Prostate gland (tissue), 2 donors: ENCODE measurements at regions not wholly inside any gene's neighbourhood (a gene's known extent, or its start where the extent isn't known, plus 50 kb on each side); places are given as distances from the start of the nearest gene placed in this dataset.

Experiments used
- DNase-seq: peaks from one replicate; pipeline ENCODE4 v3.0.0-alpha.2; 2019; ENCODE audit warnings: low spot score
- H3K27ac ChIP-seq, 2 donors: fragments of 200-600 bp; sonication (generic); 2 replicates each; pipeline ENCODE4 v1.5.1; 2017 to 2019
- H3K27me3 ChIP-seq: fragments of 200-600 bp; sonication (generic); replicated peaks from 2 replicates; pipeline ENCODE4 v1.5.1; 2019; ENCODE audit not compliant: insufficient read depth
- H3K36me3 ChIP-seq, 2 donors: fragments of 200-600 bp; sonication (generic); 1 replicate in 1 of 2; 2 replicates in 1 of 2; pipeline versions ENCODE4 v1.5.1 to v1.8.1; 2017 to 2019
- H3K4me1 ChIP-seq: fragments of 200-600 bp; sonication (generic); replicated peaks from 2 replicates; pipeline ENCODE4 v1.5.1; 2019
- H3K4me3 ChIP-seq, 2 donors: fragments of 200-600 bp; sonication (generic); 2 replicates each; pipeline ENCODE4 v1.5.1; 2017 to 2019
- H3K9me3 ChIP-seq: fragments of 200-600 bp; sonication (generic); 2 replicates; pipeline ENCODE4 v1.5.1; 2017
- POLR2A ChIP-seq: fragments of 450-650 bp; IDR thresholded peaks from one replicate; pipeline ENCODE4 v1.6.1; 2016; ENCODE audit warnings: antibody characterized with exemption, mild to moderate bottlenecking
- POLR2AphosphoS5 ChIP-seq: sonication (generic); formaldehyde crosslinking; IDR thresholded peaks from one replicate; pipeline ENCODE4 v1.6.1; 2017; ENCODE audit warnings: antibody characterized with exemption
- WGBS: methylation state at CpG from one replicate; pipeline ENCODE4 v1.1.5; 2018; 5-methylcytosine and 5-hydroxymethylcytosine counted together
- intact Hi-C: fragments of 100-400 bp; cut with DNase I; formaldehyde crosslinking; loops from one replicate; pipeline ENCODE4 v1.14.2; 2022
- TF ChIP-seq, protein P1 (sequence below), 4 experiments: fragments of 200-600 bp in 2 of 4; fragments of 450-650 bp in 2 of 4; sonication (generic) in 2 of 4; IDR thresholded peaks; 1 replicate in 3 of 4; 2 replicates in 1 of 4; pipeline ENCODE4 v1.5.1; 2016 to 2019; ENCODE audit warnings: antibody characterized with exemption in 4 of 4, mild to moderate bottlenecking in 2 of 4, moderate library complexity in 2 of 4

GRCh38 chr16:85206472-85207356 lies 94.4 kb upstream of the CIBAR2 start:
- Histone ChIP-seq H3K36me3 (no peaks in the 10 kb centered on the region), H3K4me1 (peaks cover 4% of the 10 kb centered on the region), H3K9me3 (no peaks in the 10 kb centered on the region), H3K4me3 (no peak overlapping the region), H3K27ac (no peak overlapping the region), H3K27me3 (peaks cover 3% of the 10 kb centered on the region)
- 14% methylated on average over 29 of the region's 31 CpGs for WGBS
- peak; percentile 38 for DNase-seq
- intact Hi-C loops, result loop anchor here (5.0 kb wide), 1 partner anchor 69 kb away; no protein-coding TSS in a partner anchor
- peak; percentile 57 for TF ChIP-seq POLR2AphosphoS5
- TF ChIP-seq, protein P1, sequence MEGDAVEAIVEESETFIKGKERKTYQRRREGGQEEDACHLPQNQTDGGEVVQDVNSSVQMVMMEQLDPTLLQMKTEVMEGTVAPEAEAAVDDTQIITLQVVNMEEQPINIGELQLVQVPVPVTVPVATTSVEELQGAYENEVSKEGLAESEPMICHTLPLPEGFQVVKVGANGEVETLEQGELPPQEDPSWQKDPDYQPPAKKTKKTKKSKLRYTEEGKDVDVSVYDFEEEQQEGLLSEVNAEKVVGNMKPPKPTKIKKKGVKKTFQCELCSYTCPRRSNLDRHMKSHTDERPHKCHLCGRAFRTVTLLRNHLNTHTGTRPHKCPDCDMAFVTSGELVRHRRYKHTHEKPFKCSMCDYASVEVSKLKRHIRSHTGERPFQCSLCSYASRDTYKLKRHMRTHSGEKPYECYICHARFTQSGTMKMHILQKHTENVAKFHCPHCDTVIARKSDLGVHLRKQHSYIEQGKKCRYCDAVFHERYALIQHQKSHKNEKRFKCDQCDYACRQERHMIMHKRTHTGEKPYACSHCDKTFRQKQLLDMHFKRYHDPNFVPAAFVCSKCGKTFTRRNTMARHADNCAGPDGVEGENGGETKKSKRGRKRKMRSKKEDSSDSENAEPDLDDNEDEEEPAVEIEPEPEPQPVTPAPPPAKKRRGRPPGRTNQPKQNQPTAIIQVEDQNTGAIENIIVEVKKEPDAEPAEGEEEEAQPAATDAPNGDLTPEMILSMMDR (IDR thresholded peaks at IDR 0.05), result no peak

- no peaks in the 10 kb centered on the region for H3K36me3 ChIP-seq
- H3K27me3 ChIP-seq, result peaks cover 3% of the 10 kb centered on the region
- peaks cover 4% of the 10 kb centered on the region for H3K4me1 ChIP-seq
- H3K9me3 ChIP-seq, result no peaks in the 10 kb centered on the region
- H3K27ac ChIP-seq, result no peak overlapping the region
- intact Hi-C loops, result loop anchor here (5.0 kb wide), 1 partner anchor 70 kb away; no protein-coding TSS in a partner anchor
- WGBS, result 86% methylated on average over 19 of the region's 24 CpGs
- DNase-seq, result no peak
- TF ChIP-seq POLR2AphosphoS5 (no peak), POLR2A (no peak)
- TF ChIP-seq, protein P1 (IDR thresholded peaks at IDR 0.05), result no peak
- no peak overlapping the region for H3K4me3 ChIP-seq
Observed at GRCh38 chr16:85207357-85207921, 95.2 kb upstream of the CIBAR2 start.

- intact Hi-C loops, result loop anchor here (5.0 kb wide), 1 partner anchor 71 kb away; no protein-coding TSS in a partner anchor
- H3K4me1 ChIP-seq, result peaks cover 4% of the 10 kb centered on the region
Observed at GRCh38 chr16:85208181-85208580, 95.9 kb upstream of the CIBAR2 start.

DNA sequence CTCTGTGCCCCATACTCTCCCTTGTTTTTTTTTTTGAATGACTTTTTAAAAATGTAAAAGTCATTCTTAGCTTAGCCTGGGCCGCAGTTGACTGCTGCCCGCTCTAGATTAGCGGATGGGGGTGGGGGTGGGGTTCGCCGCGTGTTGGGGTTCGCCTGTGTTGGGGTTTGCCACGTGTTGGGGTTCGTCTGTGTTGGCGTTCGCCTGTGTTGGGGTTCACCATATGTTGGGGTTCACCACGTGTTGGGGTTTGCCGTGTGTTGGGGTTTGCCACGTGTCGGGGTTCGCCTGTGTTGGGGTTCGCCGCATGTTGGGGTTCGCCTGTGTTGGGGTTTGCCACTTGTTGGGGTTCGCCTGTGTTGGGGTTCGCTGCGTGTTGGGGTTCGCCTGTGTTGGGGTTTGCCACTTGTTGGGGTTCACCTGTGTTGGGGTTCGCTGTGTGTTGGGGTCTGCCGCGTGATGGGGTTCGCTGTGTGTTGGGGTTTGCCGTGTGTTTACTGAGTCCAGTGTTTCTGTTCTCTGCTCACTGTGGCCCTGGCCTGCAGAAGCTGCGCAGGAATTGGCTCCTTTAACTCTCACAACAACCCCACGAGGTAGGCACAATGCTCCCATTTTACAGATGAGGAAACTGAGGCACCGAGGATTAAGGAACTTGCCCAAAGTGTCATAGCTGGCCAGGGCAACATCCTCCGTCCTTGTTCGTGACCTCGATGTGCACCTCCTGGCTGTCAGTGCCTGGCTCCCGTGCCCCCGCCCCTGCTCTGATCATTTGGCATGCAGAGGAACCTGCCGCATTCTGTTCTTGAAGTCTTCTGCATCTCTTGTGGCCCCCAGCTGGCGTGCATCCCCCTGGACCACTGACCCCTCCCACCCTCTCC lies 96.6 kb upstream of the CIBAR2 start:
- Histone ChIP-seq H3K27me3 (peaks cover 3% of the 10 kb centered on the region), H3K4me1 (peaks cover 4% of the 10 kb centered on the region), H3K36me3 (no peaks in the 10 kb centered on the region), H3K9me3 (no peaks in the 10 kb centered on the region), H3K27ac (no peak overlapping the region), H3K4me3 (no peak overlapping the region)
- WGBS, result 94% methylated on average over 38 of the region's 38 CpGs
- DNase-seq, result no peak
- no peak for TF ChIP-seq POLR2AphosphoS5
- no peak for TF ChIP-seq POLR2A
- TF ChIP-seq, protein P1 (IDR thresholded peaks at IDR 0.05), result no peak
- intact Hi-C loops, result loop anchor here (5.0 kb wide), 1 partner anchor 72 kb away; no protein-coding TSS in a partner anchor

More at GRCh38 chr16:85208181-85208580, 95.9 kb upstream of the CIBAR2 start:
- H3K4me3 ChIP-seq, result no peak overlapping the region
- 95% methylated on average over 16 of the region's 17 CpGs for WGBS
- no peaks in the 10 kb centered on the region for H3K9me3 ChIP-seq
- H3K27me3 ChIP-seq, result peaks cover 3% of the 10 kb centered on the region
- TF ChIP-seq POLR2AphosphoS5 (no peak), POLR2A (no peak)
- TF ChIP-seq, protein P1 (IDR thresholded peaks at IDR 0.05), result no peak
- no peak overlapping the region for H3K27ac ChIP-seq
- H3K36me3 ChIP-seq, result no peaks in the 10 kb centered on the region
- no peak for DNase-seq
